Thyroid gland (tissue), 4 donors: ENCODE measurements at regions not wholly inside any gene's neighbourhood (a gene's known extent, or its start where the extent isn't known, plus 50 kb on each side); places are given as distances from the start of the nearest gene placed in this dataset.
A peak's percentile ranks its signal among the peaks of the same experiment; 100 is the strongest.

Experiments used
- DNase-seq, 2 donors: peaks; one replicate each; pipeline ENCODE4 v3.0.0-alpha.2; 2019
- H3K27ac ChIP-seq, 3 donors: fragments of 200-600 bp; sonication (generic); 1 replicate in 2 of 3; 2 replicates in 1 of 3; pipeline ENCODE4 v1.5.1; 2016 to 2019; ENCODE audit warnings: mild to moderate bottlenecking in 1 of 3, moderate library complexity in 1 of 3
- H3K27me3 ChIP-seq: fragments of 200-600 bp; sonication (generic); one replicate; pipeline ENCODE4 v1.5.1; 2019
- H3K36me3 ChIP-seq, 2 donors: fragments of 200-600 bp; sonication (generic); one replicate each; pipeline ENCODE4 v1.5.1; 2016 to 2019
- H3K4me1 ChIP-seq, 2 donors: fragments of 200-600 bp; sonication (generic); one replicate each; pipeline ENCODE4 v1.5.1; 2017 to 2019
- H3K4me3 ChIP-seq, 3 donors: fragments of 200-600 bp; sonication (generic); replicated peaks in 1 of 3; 1 replicate in 2 of 3; 2 replicates in 1 of 3; pipeline ENCODE4 v1.5.1; 2016; ENCODE audit warnings: mild to moderate bottlenecking in 1 of 3
- H3K9me3 ChIP-seq: fragments of 200-600 bp; sonication (generic); one replicate; pipeline ENCODE4 v1.5.1; 2017
- POLR2A ChIP-seq, 2 donors: fragments of 450-650 bp; IDR thresholded peaks; one replicate each; pipeline ENCODE4 v1.6.1; 2017; ENCODE audit warnings: antibody characterized with exemption in 2 of 2, mild to moderate bottlenecking in 2 of 2, moderate library complexity in 1 of 2
- WGBS, 2 donors: methylation state at CpG; one replicate each; pipeline ENCODE4 v1.1.5; 2017; 5-methylcytosine and 5-hydroxymethylcytosine counted together
- intact Hi-C: fragments of 100-400 bp; cut with DNase I; formaldehyde crosslinking; loops from one replicate; pipeline ENCODE4 v1.15.1; 2023
- TF ChIP-seq, protein P1 (sequence below), 6 experiments: fragments of 200-600 bp in 3 of 6; fragments of 450-650 bp in 3 of 6; sonication (generic) in 3 of 6; IDR thresholded peaks; one replicate each; pipeline ENCODE4 v1.5.1; 2016 to 2019; ENCODE audit warnings: antibody characterized with exemption in 6 of 6, mild to moderate bottlenecking in 2 of 6, inconsistent platforms in 1 of 6, moderate library complexity in 1 of 6

DNA sequence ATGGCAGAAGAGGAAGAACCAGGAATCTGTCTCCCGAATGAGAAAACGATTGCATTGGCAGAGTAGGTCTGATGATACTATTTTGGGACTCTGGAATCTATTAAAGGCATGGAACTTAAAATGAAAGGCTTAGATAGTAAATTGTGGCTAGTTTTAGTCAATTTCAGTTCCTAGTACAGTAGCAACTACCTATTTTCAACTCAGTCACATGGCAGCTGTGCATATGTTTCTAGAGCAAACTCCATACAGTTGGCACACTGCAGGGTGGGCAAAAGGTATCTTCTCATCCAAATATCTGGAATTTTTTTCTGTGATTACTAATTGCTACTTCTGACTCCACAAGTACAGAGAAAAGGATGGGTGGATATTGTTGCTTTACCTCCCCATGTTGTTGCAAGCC is 663.6 kb downstream of the PCDH7 start:
- 71 to 91% methylated on average over 2 of the region's 2 CpGs for WGBS, 2 donors
- intact Hi-C loops = no loop called here
- H3K9me3 ChIP-seq = no peaks in the 10 kb centered on the region
- no peak overlapping the region for H3K4me3 ChIP-seq
- TF ChIP-seq, protein P1, sequence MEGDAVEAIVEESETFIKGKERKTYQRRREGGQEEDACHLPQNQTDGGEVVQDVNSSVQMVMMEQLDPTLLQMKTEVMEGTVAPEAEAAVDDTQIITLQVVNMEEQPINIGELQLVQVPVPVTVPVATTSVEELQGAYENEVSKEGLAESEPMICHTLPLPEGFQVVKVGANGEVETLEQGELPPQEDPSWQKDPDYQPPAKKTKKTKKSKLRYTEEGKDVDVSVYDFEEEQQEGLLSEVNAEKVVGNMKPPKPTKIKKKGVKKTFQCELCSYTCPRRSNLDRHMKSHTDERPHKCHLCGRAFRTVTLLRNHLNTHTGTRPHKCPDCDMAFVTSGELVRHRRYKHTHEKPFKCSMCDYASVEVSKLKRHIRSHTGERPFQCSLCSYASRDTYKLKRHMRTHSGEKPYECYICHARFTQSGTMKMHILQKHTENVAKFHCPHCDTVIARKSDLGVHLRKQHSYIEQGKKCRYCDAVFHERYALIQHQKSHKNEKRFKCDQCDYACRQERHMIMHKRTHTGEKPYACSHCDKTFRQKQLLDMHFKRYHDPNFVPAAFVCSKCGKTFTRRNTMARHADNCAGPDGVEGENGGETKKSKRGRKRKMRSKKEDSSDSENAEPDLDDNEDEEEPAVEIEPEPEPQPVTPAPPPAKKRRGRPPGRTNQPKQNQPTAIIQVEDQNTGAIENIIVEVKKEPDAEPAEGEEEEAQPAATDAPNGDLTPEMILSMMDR (IDR thresholded peaks at IDR 0.05) = no peak
- no peak for TF ChIP-seq POLR2A (IDR thresholded peaks at IDR 0.05)
- DNase-seq = no peak
- H3K27me3 ChIP-seq = no peaks in the 10 kb centered on the region
- H3K36me3 ChIP-seq = no peaks in the 10 kb centered on the region
- H3K4me1 ChIP-seq = no peaks in the 10 kb centered on the region
- no peak overlapping the region for H3K27ac ChIP-seq

DNA sequence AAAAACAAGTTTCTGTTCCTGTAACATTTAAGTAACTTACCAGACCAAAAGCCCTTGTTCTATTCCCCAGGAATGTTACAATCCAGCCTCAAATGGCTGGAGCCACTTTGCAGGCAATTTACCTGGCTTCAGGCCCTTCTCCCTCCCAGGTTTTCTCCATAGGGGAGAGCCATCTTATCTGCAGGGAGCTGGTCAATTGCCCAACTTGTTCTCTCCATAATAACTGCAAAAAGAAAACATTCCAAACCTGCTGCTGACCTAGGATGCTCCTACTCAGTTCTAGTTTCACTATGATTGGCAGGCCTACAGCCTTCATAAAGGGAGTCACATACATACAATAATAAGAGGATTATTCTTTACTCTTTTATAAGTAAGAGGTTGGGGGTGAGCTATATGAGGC is 670.7 kb downstream of the PCDH7 start:
- intact Hi-C loops = no loop called here
- H3K9me3 ChIP-seq = no peaks in the 10 kb centered on the region
- H3K4me1 ChIP-seq = peaks cover 0 to 5% of the 10 kb centered on the region in 2 donors
- no peaks in the 10 kb centered on the region for H3K36me3 ChIP-seq
- H3K27me3 ChIP-seq = no peaks in the 10 kb centered on the region
- no peak overlapping the region for H3K4me3 ChIP-seq
- peak; percentile 34 to 35 for DNase-seq
- H3K27ac ChIP-seq = no peak overlapping the region
- TF ChIP-seq, protein P1 (IDR thresholded peaks at IDR 0.05) = no peak
- TF ChIP-seq POLR2A (IDR thresholded peaks at IDR 0.05) = no peak

DNA sequence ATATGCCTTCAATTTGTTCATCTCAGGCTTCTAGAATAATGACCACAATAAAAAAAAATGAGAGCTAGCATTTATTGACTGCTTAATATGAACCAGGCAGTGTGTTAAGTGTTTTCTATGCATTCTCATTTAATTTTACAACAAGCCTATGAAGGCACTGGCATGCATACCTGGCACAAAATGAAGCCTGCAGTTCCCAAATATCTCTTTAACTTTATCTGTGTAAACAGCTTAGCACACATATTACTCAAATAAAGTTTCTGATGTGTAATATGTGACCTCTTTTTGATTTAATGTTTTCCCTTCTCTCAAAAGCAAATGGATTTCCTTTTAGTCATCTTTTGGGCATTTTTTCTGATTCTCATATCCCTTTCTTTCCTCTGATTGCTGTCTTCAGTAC is 671.8 kb downstream of the PCDH7 start:
- H3K27me3 ChIP-seq = no peaks in the 10 kb centered on the region
- no peak for DNase-seq
- no peaks in the 10 kb centered on the region for H3K9me3 ChIP-seq
- TF ChIP-seq, protein P1 (IDR thresholded peaks at IDR 0.05) = no peak
- no peak for TF ChIP-seq POLR2A (IDR thresholded peaks at IDR 0.05)
- H3K4me1 ChIP-seq = peaks cover 0 to 5% of the 10 kb centered on the region in 2 donors
- H3K36me3 ChIP-seq = no peaks in the 10 kb centered on the region
- intact Hi-C loops = no loop called here
- no peak overlapping the region for H3K4me3 ChIP-seq
- H3K27ac ChIP-seq = no peak overlapping the region

DNA sequence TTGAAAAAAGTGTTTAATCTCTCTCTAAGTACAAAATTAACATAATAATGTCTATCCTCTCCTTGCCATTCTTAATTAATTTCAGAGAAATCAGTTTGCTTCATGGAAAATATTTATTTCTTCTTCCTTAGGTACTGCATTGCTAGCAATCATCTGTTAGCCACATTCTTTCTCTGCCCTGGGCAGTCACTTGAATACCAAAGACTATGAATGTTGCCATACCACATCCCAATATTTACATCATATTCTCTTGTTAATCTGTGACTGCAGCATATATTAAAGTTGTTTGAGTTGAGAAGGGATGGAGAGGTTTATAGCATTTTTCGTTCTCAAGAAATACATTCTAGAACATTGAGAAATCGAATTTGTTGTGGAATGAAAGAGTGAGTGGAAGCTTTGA is 672.8 kb downstream of the PCDH7 start:
- WGBS, 2 donors = 87 to 88% methylated on average over 2 of the region's 2 CpGs
- Histone ChIP-seq H3K27me3 (no peaks in the 10 kb centered on the region), H3K9me3 (no peaks in the 10 kb centered on the region), H3K4me1 (peaks cover 0 to 5% of the 10 kb centered on the region in 2 donors), H3K27ac (no peak overlapping the region), H3K4me3 (no peak overlapping the region), H3K36me3 (no peaks in the 10 kb centered on the region)
- intact Hi-C loops = no loop called here
- no peak for DNase-seq
- TF ChIP-seq, protein P1 (IDR thresholded peaks at IDR 0.05) = no peak
- TF ChIP-seq POLR2A (IDR thresholded peaks at IDR 0.05) = no peak

DNA sequence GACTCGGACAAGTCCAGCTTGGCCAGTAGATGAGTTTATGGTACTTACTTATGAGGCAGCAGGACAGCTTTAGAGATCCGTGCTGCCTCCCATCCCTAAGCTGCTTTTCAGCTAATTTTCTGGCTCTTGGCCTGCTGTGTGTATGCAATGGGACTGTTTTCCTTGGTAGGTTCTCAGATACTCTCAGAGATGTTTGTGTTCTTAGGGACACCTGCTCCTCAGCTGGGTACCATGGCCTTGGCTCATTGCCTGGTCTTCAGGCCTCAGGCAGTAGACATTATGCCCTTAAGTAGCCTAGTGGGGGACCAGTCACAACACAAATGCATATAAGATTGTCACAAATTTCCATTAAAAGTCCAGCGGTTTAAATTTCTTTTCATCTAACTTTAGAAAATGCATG is 688.0 kb downstream of the PCDH7 start:
- TF ChIP-seq POLR2A (IDR thresholded peaks at IDR 0.05) = no peak
- TF ChIP-seq, protein P1 (IDR thresholded peaks at IDR 0.05) = no peak
- Histone ChIP-seq H3K36me3 (no peaks in the 10 kb centered on the region), H3K9me3 (no peaks in the 10 kb centered on the region), H3K4me1 (no peaks in the 10 kb centered on the region), H3K27ac (no peak overlapping the region), H3K4me3 (no peak overlapping the region), H3K27me3 (no peaks in the 10 kb centered on the region)
- WGBS, 2 donors = 47 to 52% methylated on average over 3 of the region's 3 CpGs
- intact Hi-C loops = no loop called here
- DNase-seq = peak; percentile 45 to 53
